Panc1 (cell line): ENCODE measurements at regions not wholly inside any gene's neighbourhood (a gene's known extent, or its start where the extent isn't known, plus 50 kb on each side); places are given as distances from the start of the nearest gene placed in this dataset.

Experiments used
- ATAC-seq: fragments of 200-7000 bp; cut with Tn5 transposase; 2 replicates; pipeline ENCODE4 v1.9.1; 2020; ENCODE audit warnings: mild to moderate bottlenecking, moderate library complexity
- BruUV-seq: library from RNA; stranded (reverse); fragments of 400-500 nt; replicated peaks from 2 replicates; lab custom pipeline; 2021; lab: Mats Ljungman, UMichigan
- CTCF ChIA-PET: fragments of 300-600 bp; sonication (Branson Sonifier 250); formaldehyde crosslinking; loops from one replicate; lab custom pipeline; 2022; ENCODE audit warnings: antibody characterized with exemption; lab: Charles Lee
- POLR2A ChIA-PET: fragments of 300-600 bp; sonication (Branson Sonifier 250); formaldehyde crosslinking; loops from one replicate; lab custom pipeline; 2022; ENCODE audit warnings: antibody characterized with exemption; lab: Charles Lee
- DNase-seq: peaks from one replicate; pipeline ENCODE4 v3.0.0-alpha.2; 2010; ENCODE audit warnings: low read depth, low spot score
- H3K27ac ChIP-seq: 2 replicates; pipeline ENCODE4 v1.5.1; 2011; ENCODE audit warnings: mild to moderate bottlenecking, low read length, inconsistent platforms
- H3K27me3 ChIP-seq: fragments of 200-500 bp; sonication (Bioruptor generic); 2 replicates; pipeline ENCODE4 v1.6.0; 2014; ENCODE audit warnings: low read length, inconsistent platforms; ENCODE audit not compliant: control insufficient read depth, insufficient read depth
- H3K36me3 ChIP-seq: fragments of 200-500 bp; sonication (Bioruptor generic); 2 replicates; pipeline ENCODE4 v1.5.1; 2014; ENCODE audit warnings: inconsistent platforms, mild to moderate bottlenecking, low read length, moderate library complexity; ENCODE audit not compliant: control insufficient read depth, insufficient read depth
- H3K4me1 ChIP-seq: 2 replicates; pipeline ENCODE4 v1.5.1; 2011; ENCODE audit warnings: inconsistent platforms, mild to moderate bottlenecking, low read length, moderate library complexity; ENCODE audit not compliant: control insufficient read depth, insufficient read depth
- H3K4me3 ChIP-seq, 2 experiments: 2 replicates each; pipeline ENCODE4 v1.5.1; 2011 to 2012; ENCODE audit warnings: low read depth in 2 of 2, low read length in 2 of 2, mild to moderate bottlenecking in 2 of 2, inconsistent platforms in 1 of 2, moderate library complexity in 1 of 2
- H3K9me3 ChIP-seq: fragments of 200-500 bp; sonication (Bioruptor generic); 2 replicates; pipeline ENCODE4 v1.5.1; 2014; ENCODE audit warnings: low read depth, mild to moderate bottlenecking, inconsistent platforms, low read length, moderate library complexity; ENCODE audit not compliant: control insufficient read depth, insufficient read depth
- CTCF ChIP-seq: fragments of 450-650 bp; IDR thresholded peaks from 2 replicates; pipeline ENCODE4 v1.5.1; 2017; ENCODE audit warnings: mild to moderate bottlenecking
- POLR2AphosphoS5 ChIP-seq: IDR thresholded peaks from 2 replicates; pipeline ENCODE4 v1.6.1; 2012; ENCODE audit warnings: mild to moderate bottlenecking, low read depth, low read length, moderate library complexity
- REST ChIP-seq, 2 experiments: IDR thresholded peaks; 2 replicates each; pipeline ENCODE4 v1.6.1; 2011 to 2012; ENCODE audit warnings: low read depth in 2 of 2, control low read depth in 1 of 2, low read length in 1 of 2, mild to moderate bottlenecking in 1 of 2, moderate library complexity in 1 of 2; ENCODE audit not compliant: insufficient read depth in 1 of 2
- SIN3A ChIP-seq: IDR thresholded peaks from 2 replicates; pipeline ENCODE4 v1.6.1; 2012; ENCODE audit warnings: low read depth, mild to moderate bottlenecking, low read length, moderate library complexity, borderline replicate concordance; ENCODE audit not compliant: insufficient read depth
- TCF7L2 ChIP-seq: IDR thresholded peaks from 2 replicates; pipeline ENCODE4 v1.6.1; 2011; ENCODE audit warnings: mild to moderate bottlenecking, low read depth, low read length, inconsistent platforms
- in situ Hi-C: cut with HindIII; loops from 2 replicates; pipeline ENCODE4 v1.10.0; 2016; ENCODE audit warnings: low sequenced_read_pairs, low pct_unique_long_range_greater_than_20kb
- intact Hi-C: fragments of 100-400 bp; cut with micrococcal nuclease; formaldehyde crosslinking; loops from one replicate; pipeline ENCODE4 v1.10.0; 2022; ENCODE audit not compliant: unreplicated experiment

- TF ChIP-seq REST (IDR thresholded peaks at IDR 0.05; ENCODE audit: insufficient read depth in 1 of 2, low read depth in 2 of 2, low read length in 1 of 2) (no peak), POLR2AphosphoS5 (no peak), TCF7L2 (no peak), SIN3A (no peak), CTCF (no peak)
- no peaks in the 10 kb centered on the region for H3K9me3 ChIP-seq
- H3K4me1 ChIP-seq, result no peaks in the 10 kb centered on the region
- DNase-seq (no peak), ATAC-seq (no peak)
- ChIA-PET CTCF (no interaction called here), POLR2A (no interaction called here)
- in situ Hi-C loops, result no loop called here
- intact Hi-C loops, result no loop called here
- H3K27me3 ChIP-seq, result no peaks in the 10 kb centered on the region
- no TSS peak for BruUV-seq
- H3K36me3 ChIP-seq, result no peaks in the 10 kb centered on the region
- H3K4me3 ChIP-seq, result no peak overlapping the region
- H3K27ac ChIP-seq, result no peak overlapping the region
These were observed 1006.1 kb upstream of the CELF4 start for GRCh38 chr18:38571651-38572050.

GRCh38 chr18:38565513-38565912, 999.9 kb upstream of the CELF4 start:
- no peak for ATAC-seq

GRCh38 chr18:38563396-38563980, 997.9 kb upstream of the CELF4 start:
- Histone ChIP-seq H3K4me1 (no peaks in the 10 kb centered on the region), H3K27me3 (no peaks in the 10 kb centered on the region), H3K36me3 (no peaks in the 10 kb centered on the region), H3K4me3 (no peak overlapping the region), H3K27ac (no peak overlapping the region), H3K9me3 (no peaks in the 10 kb centered on the region)
- CTCF ChIA-PET, result no interaction called here
- no TSS peak for BruUV-seq
- intact Hi-C loops, result no loop called here
- in situ Hi-C loops, result no loop called here
- DNase-seq (no peak), ATAC-seq (no peak)
- POLR2A ChIA-PET, result interaction anchor here (0.6 kb wide), 1 partner anchor 14 kb away, joined by 3 read pairs; no protein-coding TSS in a partner anchor
- TF ChIP-seq REST (IDR thresholded peaks at IDR 0.05; ENCODE audit: insufficient read depth in 1 of 2, low read depth in 2 of 2, low read length in 1 of 2) (no peak), CTCF (no peak), TCF7L2 (no peak)

More at GRCh38 chr18:38565513-38565912, 999.9 kb upstream of the CELF4 start:
- no peak for DNase-seq
- no peaks in the 10 kb centered on the region for H3K9me3 ChIP-seq
- TF ChIP-seq POLR2AphosphoS5, result no peak
- in situ Hi-C loops, result no loop called here
- ChIA-PET POLR2A (no interaction called here), CTCF (no interaction called here)
- no TSS peak for BruUV-seq
- intact Hi-C loops, result no loop called here
- H3K4me3 ChIP-seq, result no peak overlapping the region
- H3K4me1 ChIP-seq, result no peaks in the 10 kb centered on the region
- no peaks in the 10 kb centered on the region for H3K36me3 ChIP-seq
- H3K27ac ChIP-seq, result no peak overlapping the region
- no peaks in the 10 kb centered on the region for H3K27me3 ChIP-seq
